SJSA1 (cell line): ENCODE measurements at regions not wholly inside any gene's neighbourhood (a gene's known extent, or its start where the extent isn't known, plus 50 kb on each side); places are given as distances from the start of the nearest gene placed in this dataset.
"Not testable (repeated sequence)": the region's sequence is repeated elsewhere in the genome, so short reads cannot be mapped to it uniquely, and the experiment has no call there.

Source experiments
- DNase-seq, 2 experiments: peaks; one replicate each; pipeline ENCODE4 v3.0.0-alpha.2; 2015 to 2020; ENCODE audit warnings: low spot score in 2 of 2, low read depth in 1 of 2
- H3K27ac ChIP-seq: fragments of 250-450 bp; sonication (Bioruptor Pico); 2 replicates; pipeline ENCODE4 v1.5.1; 2020; ENCODE audit warnings: mild to moderate bottlenecking, moderate library complexity
- H3K27me3 ChIP-seq: fragments of 250-450 bp; sonication (Bioruptor Pico); replicated peaks from 2 replicates; pipeline ENCODE4 v1.5.1; 2020; ENCODE audit warnings: mild to moderate bottlenecking, moderate library complexity
- H3K36me3 ChIP-seq: fragments of 250-450 bp; sonication (Bioruptor Pico); 2 replicates; pipeline ENCODE4 v1.5.1; 2020; ENCODE audit warnings: mild to moderate bottlenecking
- H3K4me1 ChIP-seq: fragments of 250-450 bp; sonication (Bioruptor Pico); replicated peaks from 2 replicates; pipeline ENCODE4 v1.6.1; 2021; ENCODE audit warnings: mild to moderate bottlenecking
- H3K4me3 ChIP-seq: fragments of 250-450 bp; sonication (Bioruptor Pico); 2 replicates; pipeline ENCODE4 v1.5.1; 2020; ENCODE audit warnings: mild to moderate bottlenecking
- H3K9me3 ChIP-seq: fragments of 250-450 bp; sonication (Bioruptor Pico); replicated peaks from 2 replicates; pipeline ENCODE4 v1.5.1; 2020; ENCODE audit warnings: mild to moderate bottlenecking

GRCh38 chr4:179698321-179698720 is 2256.1 kb upstream of the AGA start:
- DNase-seq: no peak
- Histone ChIP-seq H3K27ac (no peak overlapping the region), H3K4me3 (no peak overlapping the region), H3K36me3 (no peaks in the 10 kb centered on the region), H3K4me1 (no peaks in the 10 kb centered on the region), H3K27me3 (no peaks in the 10 kb centered on the region), H3K9me3 (peaks cover 6% of the 10 kb centered on the region)

- Histone ChIP-seq H3K36me3 (no peaks in the 10 kb centered on the region), H3K27ac (no peak overlapping the region), H3K9me3 (no peaks in the 10 kb centered on the region; the same call in 1 of the 2 replicates), H3K4me3 (no peak overlapping the region), H3K27me3 (no peaks in the 10 kb centered on the region), H3K4me1 (no peaks in the 10 kb centered on the region)
- DNase-seq: no peak
Measured at GRCh38 chr4:179709961-179710624, 2267.9 kb upstream of the AGA start.

GRCh38 chr4:179719766-179720450 is 2277.7 kb upstream of the AGA start:
- Histone ChIP-seq H3K4me1 (no peaks in the 10 kb centered on the region), H3K27ac (no peak overlapping the region), H3K4me3 (no peak overlapping the region), H3K36me3 (no peaks in the 10 kb centered on the region), H3K9me3 (0 out of 2 replicates have a peak, but pooled peaks cover 3% of the 10 kb centered on the region), H3K27me3 (no peaks in the 10 kb centered on the region)
- no peak for DNase-seq

GRCh38 chr4:179726491-179726890 is 2284.3 kb upstream of the AGA start:
- not testable (repeated sequence) for DNase-seq, H3K9me3 ChIP-seq, H3K27me3 ChIP-seq, H3K27ac ChIP-seq, H3K4me3 ChIP-seq, H3K36me3 ChIP-seq, H3K4me1 ChIP-seq

- DNase-seq: no peak
- H3K36me3 ChIP-seq: no peaks in the 10 kb centered on the region
- no peak overlapping the region for H3K27ac ChIP-seq
- H3K4me3 ChIP-seq: no peak overlapping the region
- H3K4me1 ChIP-seq: no peaks in the 10 kb centered on the region
- H3K9me3 ChIP-seq: 0 out of 2 replicates have a peak, but pooled peaks cover 3% of the 10 kb centered on the region
- H3K27me3 ChIP-seq: no peaks in the 10 kb centered on the region
Measured at GRCh38 chr4:179728305-179728704, 2286.1 kb upstream of the AGA start.

GRCh38 chr4:179736820-179737219 is 2294.6 kb upstream of the AGA start:
- not testable (repeated sequence) for H3K27ac ChIP-seq, H3K4me1 ChIP-seq, H3K9me3 ChIP-seq, H3K4me3 ChIP-seq, H3K36me3 ChIP-seq, H3K27me3 ChIP-seq, DNase-seq

- Histone ChIP-seq H3K9me3 (0 out of 2 replicates have a peak, but pooled peaks cover 4% of the 10 kb centered on the region), H3K27me3 (no peaks in the 10 kb centered on the region), H3K4me3 (no peak overlapping the region), H3K36me3 (no peaks in the 10 kb centered on the region), H3K4me1 (no peaks in the 10 kb centered on the region), H3K27ac (no peak overlapping the region)
- no peak for DNase-seq
Measured at GRCh38 chr4:179738822-179739221, 2296.6 kb upstream of the AGA start.

- no peak for DNase-seq
Measured at GRCh38 chr4:179747218-179747910, 2305.1 kb upstream of the AGA start.

GRCh38 chr4:179748837-179749236 is 2306.6 kb upstream of the AGA start:
- Histone ChIP-seq H3K36me3 (no peaks in the 10 kb centered on the region), H3K9me3 (peaks cover 4% of the 10 kb centered on the region; the same call in 1 of the 2 replicates), H3K4me1 (no peaks in the 10 kb centered on the region), H3K27me3 (no peaks in the 10 kb centered on the region), H3K4me3 (no peak overlapping the region), H3K27ac (no peak overlapping the region)
- no peak for DNase-seq

More at GRCh38 chr4:179747218-179747910, 2305.1 kb upstream of the AGA start:
- no peaks in the 10 kb centered on the region for H3K4me1 ChIP-seq
- H3K4me3 ChIP-seq: no peak overlapping the region
- peaks cover 4% of the 10 kb centered on the region; the same call in 1 of the 2 replicates for H3K9me3 ChIP-seq
- H3K27me3 ChIP-seq: no peaks in the 10 kb centered on the region
- no peaks in the 10 kb centered on the region for H3K36me3 ChIP-seq
- no peak overlapping the region for H3K27ac ChIP-seq

- DNase-seq: no peak
- Histone ChIP-seq H3K36me3 (no peaks in the 10 kb centered on the region), H3K4me1 (no peaks in the 10 kb centered on the region), H3K27ac (no peak overlapping the region), H3K9me3 (peaks cover 4% of the 10 kb centered on the region; the same call in 1 of the 2 replicates), H3K4me3 (no peak overlapping the region), H3K27me3 (no peaks in the 10 kb centered on the region)
Measured at GRCh38 chr4:179750374-179750773, 2308.1 kb upstream of the AGA start.

GRCh38 chr4:179751669-179752068 is 2309.4 kb upstream of the AGA start:
- DNase-seq: no peak
- Histone ChIP-seq H3K9me3 (peaks cover 4% of the 10 kb centered on the region; the same call in 1 of the 2 replicates), H3K4me1 (no peaks in the 10 kb centered on the region), H3K36me3 (no peaks in the 10 kb centered on the region), H3K27me3 (no peaks in the 10 kb centered on the region), H3K4me3 (no peak overlapping the region), H3K27ac (no peak overlapping the region)

GRCh38 chr4:179755322-179755721 is 2313.1 kb upstream of the AGA start:
- Histone ChIP-seq H3K4me3 (no peak overlapping the region), H3K4me1 (no peaks in the 10 kb centered on the region), H3K27ac (no peak overlapping the region), H3K9me3 (no peaks in the 10 kb centered on the region), H3K27me3 (no peaks in the 10 kb centered on the region), H3K36me3 (no peaks in the 10 kb centered on the region)
- DNase-seq: no peak

GRCh38 chr4:179757641-179758040 is 2315.4 kb upstream of the AGA start:
- Histone ChIP-seq H3K27me3 (no peaks in the 10 kb centered on the region), H3K27ac (no peak overlapping the region), H3K9me3 (no peaks in the 10 kb centered on the region), H3K36me3 (no peaks in the 10 kb centered on the region), H3K4me3 (no peak overlapping the region), H3K4me1 (no peaks in the 10 kb centered on the region)
- no peak for DNase-seq

- no peak overlapping the region for H3K27ac ChIP-seq
- H3K27me3 ChIP-seq: no peaks in the 10 kb centered on the region
- no peaks in the 10 kb centered on the region for H3K9me3 ChIP-seq
- no peak overlapping the region for H3K4me3 ChIP-seq
- H3K4me1 ChIP-seq: no peaks in the 10 kb centered on the region
- H3K36me3 ChIP-seq: no peaks in the 10 kb centered on the region
- DNase-seq: no peak
Measured at GRCh38 chr4:179762840-179763239, 2320.6 kb upstream of the AGA start.
